ENCODE measurements at regions not wholly inside any gene's neighbourhood (a gene's known extent, or its start where the extent isn't known, plus 50 kb on each side); places are given as distances from the start of the nearest gene placed in this dataset.

DNA sequence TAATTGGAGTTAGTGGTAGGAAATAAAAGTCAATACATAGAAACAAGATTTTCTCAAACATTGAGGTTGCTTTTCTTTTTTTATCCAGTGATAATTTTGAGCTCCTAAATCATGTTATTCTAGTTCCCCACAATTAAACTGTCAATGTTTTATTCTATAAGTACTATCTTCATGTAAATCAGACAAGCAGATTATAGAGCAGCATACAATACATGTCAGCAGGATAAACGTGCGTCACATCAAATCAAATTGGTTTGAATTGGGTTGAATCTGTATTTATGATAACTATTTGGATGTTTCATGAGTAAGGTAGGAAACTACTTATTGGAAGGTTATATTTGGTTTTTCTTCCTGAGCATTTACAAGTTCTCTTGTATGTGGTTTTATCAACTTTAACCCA lies 2028.7 kb downstream of the NCAM2 start:
- Histone ChIP-seq H3K9ac (no peak overlapping the region), H3K4me2 (no peak overlapping the region), H3K36me3 (replicated peaks in 1 of 2; ENCODE audit: control insufficient read depth in 1 of 2, insufficient read depth in 2 of 2, low read length in 1 of 2) (no peaks in the 10 kb centered on the region), H3K4me3 (ENCODE audit: low read depth in 2 of 2, low read length in 1 of 2) (no peak overlapping the region), H3K9me3 (no peaks in the 10 kb centered on the region), H3K27ac (ENCODE audit: low read depth in 2 of 2, low read length in 1 of 2) (no peak overlapping the region), H4K20me1 (ENCODE audit: insufficient read depth) (no peaks in the 10 kb centered on the region), H3K79me2 (ENCODE audit: insufficient read depth) (no peaks in the 10 kb centered on the region), H3K27me3 (ENCODE audit: insufficient read depth) (no peaks in the 10 kb centered on the region), H3K4me1 (ENCODE audit: control insufficient read depth in 1 of 2, insufficient read depth in 2 of 2, low read depth in 1 of 2, low read length in 1 of 2) (no peaks in the 10 kb centered on the region), H3F3A (replicated peaks; ENCODE audit: insufficient read depth) (no peaks in the 10 kb centered on the region), H3K9me2 (no peaks in the 10 kb centered on the region), H2AFZ (ENCODE audit: low read depth) (no peak overlapping the region)
- ChIA-PET POLR2A (no interaction called here), CTCF (no interaction called here)
- DNase-seq: no peak
- no peak for TF ChIP-seq TCF12 (IDR thresholded peaks at IDR 0.05)
- TF ChIP-seq TAF1 (IDR thresholded peaks at IDR 0.05; ENCODE audit: borderline replicate concordance, low read depth, low read length): no peak
- TF ChIP-seq, protein P1, sequence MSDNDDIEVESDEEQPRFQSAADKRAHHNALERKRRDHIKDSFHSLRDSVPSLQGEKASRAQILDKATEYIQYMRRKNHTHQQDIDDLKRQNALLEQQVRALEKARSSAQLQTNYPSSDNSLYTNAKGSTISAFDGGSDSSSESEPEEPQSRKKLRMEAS (IDR thresholded peaks at IDR 0.05; ENCODE audit: low read depth): no peak
- no peak for TF ChIP-seq TEAD4 (IDR thresholded peaks at IDR 0.05; ENCODE audit: borderline replicate concordance, insufficient read depth)
- no peak for TF ChIP-seq EZH2phosphoT487 (IDR thresholded peaks at IDR 0.05; ENCODE audit: borderline replicate concordance, low read depth)
- 73% methylated on average over 2 of the region's 2 CpGs for WGBS (ENCODE audit: low lambda C conversion rate)

DNA sequence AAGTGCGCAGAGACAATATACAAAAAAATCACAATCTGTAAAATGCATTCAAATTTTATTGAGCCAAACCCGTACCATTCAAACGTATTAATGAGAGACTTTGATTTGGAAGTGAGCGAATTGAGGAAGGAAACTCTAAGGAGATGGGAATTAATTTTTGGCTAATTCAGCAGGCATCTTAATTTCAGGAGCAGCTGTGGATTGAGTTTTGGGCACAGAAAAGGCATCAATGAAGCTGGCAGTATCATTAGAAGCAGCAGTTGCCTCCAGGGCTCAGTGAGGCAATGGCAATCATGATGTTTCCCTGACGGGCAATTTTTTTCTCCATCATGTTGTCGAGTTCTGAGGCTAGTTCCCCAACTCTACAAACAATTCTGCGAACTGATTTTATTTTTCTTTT lies 2041.6 kb downstream of the NCAM2 start:
- no peak for DNase-seq
- CTCF ChIA-PET: no interaction called here
- TF ChIP-seq FOSL2 (IDR thresholded peaks at IDR 0.05; ENCODE audit: borderline replicate concordance, low read depth): no peak
- TF ChIP-seq RAD21 (IDR thresholded peaks at IDR 0.05; ENCODE audit: low read length): no peak
- TF ChIP-seq MEF2A (IDR thresholded peaks at IDR 0.05; ENCODE audit: borderline replicate concordance, low read depth): no peak
- TF ChIP-seq POLR2AphosphoS5 (IDR thresholded peaks at IDR 0.05; ENCODE audit: low read depth, low read length): no peak
- TF ChIP-seq, protein P2, sequence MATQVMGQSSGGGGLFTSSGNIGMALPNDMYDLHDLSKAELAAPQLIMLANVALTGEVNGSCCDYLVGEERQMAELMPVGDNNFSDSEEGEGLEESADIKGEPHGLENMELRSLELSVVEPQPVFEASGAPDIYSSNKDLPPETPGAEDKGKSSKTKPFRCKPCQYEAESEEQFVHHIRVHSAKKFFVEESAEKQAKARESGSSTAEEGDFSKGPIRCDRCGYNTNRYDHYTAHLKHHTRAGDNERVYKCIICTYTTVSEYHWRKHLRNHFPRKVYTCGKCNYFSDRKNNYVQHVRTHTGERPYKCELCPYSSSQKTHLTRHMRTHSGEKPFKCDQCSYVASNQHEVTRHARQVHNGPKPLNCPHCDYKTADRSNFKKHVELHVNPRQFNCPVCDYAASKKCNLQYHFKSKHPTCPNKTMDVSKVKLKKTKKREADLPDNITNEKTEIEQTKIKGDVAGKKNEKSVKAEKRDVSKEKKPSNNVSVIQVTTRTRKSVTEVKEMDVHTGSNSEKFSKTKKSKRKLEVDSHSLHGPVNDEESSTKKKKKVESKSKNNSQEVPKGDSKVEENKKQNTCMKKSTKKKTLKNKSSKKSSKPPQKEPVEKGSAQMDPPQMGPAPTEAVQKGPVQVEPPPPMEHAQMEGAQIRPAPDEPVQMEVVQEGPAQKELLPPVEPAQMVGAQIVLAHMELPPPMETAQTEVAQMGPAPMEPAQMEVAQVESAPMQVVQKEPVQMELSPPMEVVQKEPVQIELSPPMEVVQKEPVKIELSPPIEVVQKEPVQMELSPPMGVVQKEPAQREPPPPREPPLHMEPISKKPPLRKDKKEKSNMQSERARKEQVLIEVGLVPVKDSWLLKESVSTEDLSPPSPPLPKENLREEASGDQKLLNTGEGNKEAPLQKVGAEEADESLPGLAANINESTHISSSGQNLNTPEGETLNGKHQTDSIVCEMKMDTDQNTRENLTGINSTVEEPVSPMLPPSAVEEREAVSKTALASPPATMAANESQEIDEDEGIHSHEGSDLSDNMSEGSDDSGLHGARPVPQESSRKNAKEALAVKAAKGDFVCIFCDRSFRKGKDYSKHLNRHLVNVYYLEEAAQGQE (IDR thresholded peaks at IDR 0.05; ENCODE audit: low read depth, low read length): no peak
- no peak for TF ChIP-seq JUND (IDR thresholded peaks at IDR 0.05)
- no peak for TF ChIP-seq TCF12 (IDR thresholded peaks at IDR 0.05)
- TF ChIP-seq, protein P3, sequence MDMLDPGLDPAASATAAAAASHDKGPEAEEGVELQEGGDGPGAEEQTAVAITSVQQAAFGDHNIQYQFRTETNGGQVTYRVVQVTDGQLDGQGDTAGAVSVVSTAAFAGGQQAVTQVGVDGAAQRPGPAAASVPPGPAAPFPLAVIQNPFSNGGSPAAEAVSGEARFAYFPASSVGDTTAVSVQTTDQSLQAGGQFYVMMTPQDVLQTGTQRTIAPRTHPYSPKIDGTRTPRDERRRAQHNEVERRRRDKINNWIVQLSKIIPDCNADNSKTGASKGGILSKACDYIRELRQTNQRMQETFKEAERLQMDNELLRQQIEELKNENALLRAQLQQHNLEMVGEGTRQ (IDR thresholded peaks at IDR 0.05; ENCODE audit: borderline replicate concordance, low read depth, low read length): no peak
- no peak for TF ChIP-seq TAF1 (IDR thresholded peaks at IDR 0.05; ENCODE audit: borderline replicate concordance, low read depth, low read length)
- no peak for TF ChIP-seq EP300 (IDR thresholded peaks at IDR 0.05; ENCODE audit: borderline replicate concordance in 1 of 2, low read depth in 1 of 2, low read length in 1 of 2)
- TF ChIP-seq MXI1 (IDR thresholded peaks at IDR 0.05; ENCODE audit: low read depth, low read length): no peak
- no peak for TF ChIP-seq CHD2 (IDR thresholded peaks at IDR 0.05; ENCODE audit: low read length, partially characterized antibody)
- TF ChIP-seq NRF1 (IDR thresholded peaks at IDR 0.05; ENCODE audit: low read depth, low read length): no peak
- TF ChIP-seq YY1 (IDR thresholded peaks at IDR 0.05; ENCODE audit: low read depth): no peak
- POLR2A ChIA-PET: no interaction called here
- Histone ChIP-seq H2AFZ (ENCODE audit: low read depth) (no peak overlapping the region), H3K27ac (ENCODE audit: low read depth in 2 of 2, low read length in 1 of 2) (no peak overlapping the region), H3K4me1 (ENCODE audit: control insufficient read depth in 1 of 2, insufficient read depth in 2 of 2, low read depth in 1 of 2, low read length in 1 of 2) (no peaks in the 10 kb centered on the region), H3K9ac (no peak overlapping the region), H3K9me3 (no peaks in the 10 kb centered on the region), H3K36me3 (replicated peaks in 1 of 2; ENCODE audit: control insufficient read depth in 1 of 2, insufficient read depth in 2 of 2, low read length in 1 of 2) (no peaks in the 10 kb centered on the region), H3K4me2 (no peak overlapping the region), H3K9me2 (no peaks in the 10 kb centered on the region), H3K4me3 (ENCODE audit: low read depth in 2 of 2, low read length in 1 of 2) (no peak overlapping the region), H4K20me1 (ENCODE audit: insufficient read depth) (no peaks in the 10 kb centered on the region), H3F3A (replicated peaks; ENCODE audit: insufficient read depth) (no peaks in the 10 kb centered on the region), H3K27me3 (ENCODE audit: insufficient read depth) (no peaks in the 10 kb centered on the region), H3K79me2 (ENCODE audit: insufficient read depth) (no peaks in the 10 kb centered on the region)
- WGBS (ENCODE audit: low lambda C conversion rate): 55% methylated on average over 7 of the region's 7 CpGs

Data from SK-N-SH (cell line).